ENCODE measurements at regions not wholly inside any gene's neighbourhood (a gene's known extent, or its start where the extent isn't known, plus 50 kb on each side); places are given as distances from the start of the nearest gene placed in this dataset.

DNA sequence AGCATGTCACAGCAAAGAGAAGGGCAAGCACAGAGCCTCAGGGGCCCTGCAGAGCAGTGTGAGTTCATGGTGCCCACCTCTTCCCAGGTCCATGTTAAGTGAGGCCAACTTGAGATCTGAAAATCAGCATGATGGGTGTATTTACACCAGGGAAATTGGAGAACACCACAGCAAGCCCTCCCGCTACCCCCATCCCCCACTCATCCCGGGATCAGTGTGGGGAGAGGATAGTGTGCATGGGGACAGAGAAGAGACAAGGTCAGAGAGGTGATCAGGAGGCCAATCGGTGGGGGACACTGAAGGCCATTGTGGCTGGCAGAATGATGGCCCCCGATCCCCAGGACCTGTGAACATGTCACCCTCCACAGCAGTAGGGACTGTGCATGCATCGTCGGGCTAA, 54.7 kb downstream of the PTGR3 start:
- dilution Hi-C loops (cut with HindIII; ENCODE audit: low sequenced_read_pairs, unreplicated experiment), result no loop called here
- H2BK20ac ChIP-seq (ENCODE audit: low read depth, low read length), result no peak overlapping the region
- H3K9me3 ChIP-seq (ENCODE audit: control insufficient read depth, insufficient read depth, low read length), result peaks cover 10% of the 10 kb centered on the region
- no peak overlapping the region for H3K56ac ChIP-seq (ENCODE audit: extremely low read depth, insufficient read depth, low read length)
- WGBS, 2 experiments (ENCODE audit: extremely low coverage in 2 of 2, insufficient read length in 1 of 2), result no CpG with 5 or more reads among the region's 6 CpGs
- H4K20me1 ChIP-seq (ENCODE audit: insufficient read depth, low read length), result no peaks in the 10 kb centered on the region
- H3K79me1 ChIP-seq (ENCODE audit: low read depth in 1 of 2, low read length in 2 of 2), result no peaks in the 10 kb centered on the region
- ChIA-PET CTCF (no interaction called here), POLR2A (ENCODE audit: unreplicated experiment) (no interaction called here)
- no peak overlapping the region for H2AFZ ChIP-seq (replicated peaks; ENCODE audit: low read length, poor library complexity)
- no peak overlapping the region for H2BK15ac ChIP-seq (ENCODE audit: low read depth, low read length)
- no peaks in the 10 kb centered on the region for H3K4me1 ChIP-seq (ENCODE audit: control insufficient read depth, insufficient read depth, low read length)
- BruUV-seq (replicated peaks), result no TSS peak
- H3K18ac ChIP-seq (ENCODE audit: low read depth, low read length), result no peak overlapping the region
- intact Hi-C loops (cut with micrococcal nuclease), result no loop called here
- no peak overlapping the region for H3K4ac ChIP-seq (ENCODE audit: low read depth, low read length)
- in situ Hi-C loops (cut with MboI; ENCODE audit: low sequenced_read_pairs), result no loop called here
- DNase-seq, result no peak
- ATAC-seq (ENCODE audit: low read depth), result no peak
- TF ChIP-seq RAD21 (IDR thresholded peaks at IDR 0.05; ENCODE audit: low read length), result no peak
- no peak for TF ChIP-seq CEBPB (IDR thresholded peaks at IDR 0.05; ENCODE audit: low read depth, low read length)
- TF ChIP-seq MXI1 (IDR thresholded peaks at IDR 0.05; ENCODE audit: borderline replicate concordance, low read depth, low read length), result no peak
- no peak for TF ChIP-seq NFE2L2 (IDR thresholded peaks at IDR 0.05; ENCODE audit: low read depth, low read length)
- no peak for TF ChIP-seq MAZ (IDR thresholded peaks at IDR 0.05; ENCODE audit: borderline replicate concordance, low read depth, low read length)
- TF ChIP-seq SMC3 (IDR thresholded peaks at IDR 0.05; ENCODE audit: low read depth, low read length), result no peak
- TF ChIP-seq, protein P1, sequence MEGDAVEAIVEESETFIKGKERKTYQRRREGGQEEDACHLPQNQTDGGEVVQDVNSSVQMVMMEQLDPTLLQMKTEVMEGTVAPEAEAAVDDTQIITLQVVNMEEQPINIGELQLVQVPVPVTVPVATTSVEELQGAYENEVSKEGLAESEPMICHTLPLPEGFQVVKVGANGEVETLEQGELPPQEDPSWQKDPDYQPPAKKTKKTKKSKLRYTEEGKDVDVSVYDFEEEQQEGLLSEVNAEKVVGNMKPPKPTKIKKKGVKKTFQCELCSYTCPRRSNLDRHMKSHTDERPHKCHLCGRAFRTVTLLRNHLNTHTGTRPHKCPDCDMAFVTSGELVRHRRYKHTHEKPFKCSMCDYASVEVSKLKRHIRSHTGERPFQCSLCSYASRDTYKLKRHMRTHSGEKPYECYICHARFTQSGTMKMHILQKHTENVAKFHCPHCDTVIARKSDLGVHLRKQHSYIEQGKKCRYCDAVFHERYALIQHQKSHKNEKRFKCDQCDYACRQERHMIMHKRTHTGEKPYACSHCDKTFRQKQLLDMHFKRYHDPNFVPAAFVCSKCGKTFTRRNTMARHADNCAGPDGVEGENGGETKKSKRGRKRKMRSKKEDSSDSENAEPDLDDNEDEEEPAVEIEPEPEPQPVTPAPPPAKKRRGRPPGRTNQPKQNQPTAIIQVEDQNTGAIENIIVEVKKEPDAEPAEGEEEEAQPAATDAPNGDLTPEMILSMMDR (conservative IDR thresholded peaks at IDR 0.05; ENCODE audit: low read depth, low read length), result no peak
- TF ChIP-seq, protein P2, sequence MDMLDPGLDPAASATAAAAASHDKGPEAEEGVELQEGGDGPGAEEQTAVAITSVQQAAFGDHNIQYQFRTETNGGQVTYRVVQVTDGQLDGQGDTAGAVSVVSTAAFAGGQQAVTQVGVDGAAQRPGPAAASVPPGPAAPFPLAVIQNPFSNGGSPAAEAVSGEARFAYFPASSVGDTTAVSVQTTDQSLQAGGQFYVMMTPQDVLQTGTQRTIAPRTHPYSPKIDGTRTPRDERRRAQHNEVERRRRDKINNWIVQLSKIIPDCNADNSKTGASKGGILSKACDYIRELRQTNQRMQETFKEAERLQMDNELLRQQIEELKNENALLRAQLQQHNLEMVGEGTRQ (IDR thresholded peaks at IDR 0.05; ENCODE audit: low read depth, low read length), result no peak
- TF ChIP-seq, protein P3, sequence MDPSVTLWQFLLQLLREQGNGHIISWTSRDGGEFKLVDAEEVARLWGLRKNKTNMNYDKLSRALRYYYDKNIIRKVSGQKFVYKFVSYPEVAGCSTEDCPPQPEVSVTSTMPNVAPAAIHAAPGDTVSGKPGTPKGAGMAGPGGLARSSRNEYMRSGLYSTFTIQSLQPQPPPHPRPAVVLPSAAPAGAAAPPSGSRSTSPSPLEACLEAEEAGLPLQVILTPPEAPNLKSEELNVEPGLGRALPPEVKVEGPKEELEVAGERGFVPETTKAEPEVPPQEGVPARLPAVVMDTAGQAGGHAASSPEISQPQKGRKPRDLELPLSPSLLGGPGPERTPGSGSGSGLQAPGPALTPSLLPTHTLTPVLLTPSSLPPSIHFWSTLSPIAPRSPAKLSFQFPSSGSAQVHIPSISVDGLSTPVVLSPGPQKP (IDR thresholded peaks at IDR 0.05; ENCODE audit: borderline replicate concordance, low read depth, low read length), result no peak
- no peak for TF ChIP-seq MAFK (IDR thresholded peaks at IDR 0.05; ENCODE audit: low read depth, low read length)
- TF ChIP-seq CHD1 (IDR thresholded peaks at IDR 0.05; ENCODE audit: low read depth, low read length), result no peak
- H4K5ac ChIP-seq (ENCODE audit: low read depth, low read length), result no peak overlapping the region
- H3K14ac ChIP-seq (replicated peaks; ENCODE audit: low read depth, low read length), result no peak overlapping the region
- no peak overlapping the region for H2AK9ac ChIP-seq (replicated peaks; ENCODE audit: low read depth, low read length, poor library complexity)
- no peaks in the 10 kb centered on the region for H3K9me1 ChIP-seq (ENCODE audit: insufficient read depth, low read length)
- no peak overlapping the region for H3K27ac ChIP-seq (ENCODE audit: insufficient read depth, low read length)
- no peak overlapping the region for H3K23ac ChIP-seq (ENCODE audit: low read depth, low read length)
- no peaks in the 10 kb centered on the region for H3K36me3 ChIP-seq (ENCODE audit: control insufficient read depth, insufficient read depth, low read length)
- H3K27me3 ChIP-seq (ENCODE audit: control insufficient read depth, insufficient read depth, low read length), result peaks cover 7% of the 10 kb centered on the region; the same call in 1 of the 2 replicates
- H3K4me3 ChIP-seq (ENCODE audit: insufficient read depth, low read depth, low read length), result no peak overlapping the region
- no peak overlapping the region for H3K9ac ChIP-seq (ENCODE audit: low read depth, low read length)
- H3K4me2 ChIP-seq (ENCODE audit: low read depth, low read length), result no peak overlapping the region
- H2BK120ac ChIP-seq (ENCODE audit: low read depth, low read length), result no peak overlapping the region
- no peak overlapping the region for H4K91ac ChIP-seq (ENCODE audit: insufficient read depth, low read depth, low read length)
- H2BK5ac ChIP-seq (ENCODE audit: low read depth, low read length, poor library complexity, severe bottlenecking), result no peak overlapping the region
- no peak overlapping the region for H4K8ac ChIP-seq (ENCODE audit: low read depth in 2 of 2, low read length in 2 of 2)
- H2AK5ac ChIP-seq (ENCODE audit: low read depth, low read length), result no peak overlapping the region

Data from IMR-90 (cell line).